GM12878 (cell line): ENCODE measurements at regions not wholly inside any gene's neighbourhood (a gene's known extent, or its start where the extent isn't known, plus 50 kb on each side); places are given as distances from the start of the nearest gene placed in this dataset.

Experiments used
- ATAC-seq: fragments of 200-7000 bp; cut with Tn5 transposase; 3 replicates; pipeline ENCODE4 v1.9.1; 2020; ENCODE audit warnings: mild to moderate bottlenecking, moderate library complexity
- BruUV-seq: library from RNA; stranded (reverse); fragments of 400-500 nt; replicated peaks from 2 replicates; lab custom pipeline; 2021; lab: Mats Ljungman, UMichigan
- CTCF ChIA-PET: fragments of 300-600 bp; sonication (Branson Sonifier 250); formaldehyde crosslinking; extraction: SDS; loops from one replicate; lab custom pipeline; 2021; ENCODE audit warnings: inconsistent platforms; lab: Yijun Ruan, JAX
- POLR2A ChIA-PET: fragments of 350-600 bp; formaldehyde crosslinking; extraction: SDS; loops from one replicate; lab custom pipeline; 2021; ENCODE audit warnings: inconsistent platforms; lab: Charles Lee
- RAD21 ChIA-PET: fragments of 300-600 bp; sonication (Branson Sonifier 250); formaldehyde crosslinking; loops from one replicate; lab custom pipeline; 2023; ENCODE audit warnings: antibody characterized with exemption; ENCODE audit not compliant: unreplicated experiment; lab: Charles Lee
- SMC1A ChIA-PET: fragments of 300-600 bp; sonication (Branson Sonifier 250); formaldehyde crosslinking; loops from one replicate; lab custom pipeline; 2023; ENCODE audit not compliant: unreplicated experiment, uncharacterized antibody; lab: Charles Lee
- DNase-seq: peaks from one replicate; pipeline ENCODE4 v3.0.0-alpha.2; 2011; ENCODE audit warnings: low read depth, low spot score
- FAIRE-seq: peaks from 3 replicates; lab custom pipeline; 2011; peaks lifted over from hg19 to GRCh38; lab: Jason Lieb, UNC
- H2AFZ ChIP-seq: 2 replicates; pipeline ENCODE4 v1.6.0; 2011; ENCODE audit warnings: low read depth, low read length, control low read depth; ENCODE audit not compliant: control insufficient read depth
- H3K27ac ChIP-seq: 2 replicates; pipeline ENCODE4 v1.5.1; 2011; ENCODE audit warnings: control low read depth; ENCODE audit not compliant: control insufficient read depth, insufficient read depth
- H3K27me3 ChIP-seq, 2 experiments: replicated peaks in 1 of 2; 2 replicates each; pipeline versions ENCODE4 v1.6.0 to v1.6.1; 2011; ENCODE audit warnings: low read length in 1 of 2; ENCODE audit not compliant: control insufficient read depth in 2 of 2, insufficient read depth in 2 of 2
- H3K36me3 ChIP-seq, 2 experiments: 2 replicates each; pipeline ENCODE4 v1.5.1; 2011; ENCODE audit warnings: low read length in 1 of 2; ENCODE audit not compliant: control insufficient read depth in 2 of 2, insufficient read depth in 2 of 2
- H3K4me1 ChIP-seq: 2 replicates; pipeline ENCODE4 v1.6.1; 2011; ENCODE audit warnings: mild to moderate bottlenecking, low read length, moderate library complexity, mixed read lengths; ENCODE audit not compliant: control insufficient read depth, insufficient read depth
- H3K4me2 ChIP-seq: 2 replicates; pipeline ENCODE4 v1.6.0; 2011; ENCODE audit warnings: control low read depth; ENCODE audit not compliant: control insufficient read depth, insufficient read depth
- H3K4me3 ChIP-seq: fragments of 200-600 bp; sonication (generic); 2 replicates; pipeline ENCODE4 v1.5.1; 2016
- H3K79me2 ChIP-seq: 2 replicates; pipeline ENCODE4 v1.6.0; 2011; ENCODE audit warnings: low read length; ENCODE audit not compliant: control insufficient read depth, insufficient read depth
- H3K9ac ChIP-seq: 2 replicates; pipeline ENCODE4 v1.8.0; 2011; ENCODE audit warnings: low read length, control low read depth, mixed read lengths; ENCODE audit not compliant: control insufficient read depth, insufficient read depth
- H3K9me3 ChIP-seq: replicated peaks from 3 replicates; pipeline ENCODE4 v1.5.1; 2011; ENCODE audit warnings: mild to moderate bottlenecking, low read length; ENCODE audit not compliant: control insufficient read depth, insufficient read depth
- H4K20me1 ChIP-seq: 2 replicates; pipeline ENCODE4 v1.6.0; 2011; ENCODE audit not compliant: control insufficient read depth, insufficient read depth
- CHD1 ChIP-seq: IDR thresholded peaks from 2 replicates; pipeline ENCODE4 v1.6.1; 2012; ENCODE audit warnings: low read depth, low read length, improper control_type of control experiment
- CHD4 ChIP-seq: fragments of 200-600 bp; sonication (generic); IDR thresholded peaks from 2 replicates; pipeline ENCODE4 v1.6.1; 2016; ENCODE audit warnings: mild to moderate bottlenecking
- KLF5 ChIP-seq: fragments of 450-650 bp; IDR thresholded peaks from 2 replicates; pipeline ENCODE4 v1.6.1; 2014; ENCODE audit warnings: mild to moderate bottlenecking; ENCODE audit not compliant: partially characterized antibody
- NR2C2 ChIP-seq: IDR thresholded peaks from 2 replicates; pipeline ENCODE4 v1.6.1; 2011; ENCODE audit warnings: borderline replicate concordance, low read depth; ENCODE audit not compliant: control insufficient read depth, insufficient read length
- RBBP5 ChIP-seq: fragments of 200-600 bp; sonication (generic); conservative IDR thresholded peaks from 2 replicates; pipeline ENCODE4 v1.6.1; 2016
- RELB ChIP-seq: fragments of 450-650 bp; IDR thresholded peaks from 2 replicates; pipeline ENCODE4 v1.6.1; 2017; ENCODE audit warnings: low read depth, mild to moderate bottlenecking, moderate library complexity
- RFX5 ChIP-seq: IDR thresholded peaks from 2 replicates; pipeline ENCODE4 v1.6.1; 2011; ENCODE audit warnings: low read depth, low read length, improper control_type of control experiment
- TCF3 ChIP-seq: IDR thresholded peaks from 2 replicates; pipeline ENCODE4 v1.6.1; 2012; ENCODE audit warnings: low read depth, mild to moderate bottlenecking, low read length, borderline replicate concordance; ENCODE audit not compliant: insufficient read depth
- WGBS: methylation state at CpG from one replicate; pipeline ENCODE4 v1.1.6; 2016; ENCODE audit warnings: low lambda C conversion rate; ENCODE audit not compliant: insufficient replicate concordance, insufficient coverage; ENCODE audit errors: missing lambda C conversion rate; 5-methylcytosine and 5-hydroxymethylcytosine counted together
- in situ Hi-C: fragments of 300-500 bp; cut with MboI; formaldehyde crosslinking; loops from 9 replicates; pipeline ENCODE4 v1.14.3; 2018; ENCODE audit warnings: mixed read lengths
- intact Hi-C: fragments of 100-400 bp; cut with micrococcal nuclease; formaldehyde crosslinking; loops from one replicate; pipeline ENCODE4 v1.14.2; 2022; ENCODE audit not compliant: unreplicated experiment
- TF ChIP-seq, protein P1 (sequence below): fragments of 150-350 bp; IDR thresholded peaks from 2 replicates; pipeline ENCODE4 v1.6.1; 2016; ENCODE audit warnings: low read depth, low read length

GRCh38 chr19:13712767-13713201, 51.5 kb upstream of the MRI1 start:
- Histone ChIP-seq H3K4me3 (no peak overlapping the region), H4K20me1 (no peaks in the 10 kb centered on the region), H2AFZ (no peak overlapping the region), H3K27ac (no peak overlapping the region), H3K79me2 (no peaks in the 10 kb centered on the region), H3K27me3 (no peaks in the 10 kb centered on the region; a peak in 1 of 4 replicates), H3K36me3 (no peaks in the 10 kb centered on the region), H3K4me1 (no peaks in the 10 kb centered on the region), H3K4me2 (no peak overlapping the region), H3K9me3 (no peaks in the 10 kb centered on the region; the same call in 1 of the 3 replicates), H3K9ac (no peak overlapping the region)
- CTCF ChIA-PET: interaction anchor here (0.6 to 0.7 kb wide), 2 partner anchors 36 to 435 kb away, joined by 3 to 4 read pairs; no protein-coding TSS in a partner anchor
- TF ChIP-seq TCF3: no peak
- FAIRE-seq (no peak), ATAC-seq (no peak), DNase-seq (no peak)
- no TSS peak for BruUV-seq
- SMC1A ChIA-PET: interaction anchor here (0.6 kb wide), 1 partner anchor 123 kb away, joined by 3 read pairs; no protein-coding TSS in a partner anchor
- WGBS: 19% methylated on average over 7 of the region's 7 CpGs
- in situ Hi-C loops: no loop called here
- intact Hi-C loops: no loop called here
- RAD21 ChIA-PET: no interaction called here
- POLR2A ChIA-PET: interaction anchor here (0.6 kb wide), 1 partner anchor 23 kb away, joined by 3 read pairs; no protein-coding TSS in a partner anchor

DNA sequence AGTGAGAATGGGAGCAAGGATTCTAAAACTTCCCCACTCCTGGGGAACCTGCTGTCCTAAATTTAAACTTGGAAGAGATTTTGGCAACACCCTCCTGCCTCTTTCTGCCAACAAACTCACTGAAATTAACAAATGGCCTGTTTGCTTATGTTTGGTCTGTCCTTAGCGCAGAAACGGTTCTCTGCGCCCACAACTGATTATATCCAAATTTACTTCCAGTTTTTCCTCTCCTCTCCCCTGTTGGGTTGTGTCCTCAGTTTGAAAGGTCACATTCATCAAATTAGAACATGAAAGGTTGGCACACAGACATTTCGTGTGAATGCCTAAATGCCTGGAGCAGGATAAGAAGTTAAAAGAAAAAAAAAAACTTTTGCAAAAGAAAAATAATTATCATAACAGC, 56.4 kb upstream of the MRI1 start:
- ChIA-PET POLR2A (no interaction called here), RAD21 (no interaction called here), CTCF (interaction anchor here (0.7 kb wide), 1 partner anchor 87 kb away, joined by 4 read pairs; the partner anchor contains the start of gene ZSWIM4), SMC1A (no interaction called here)
- Histone ChIP-seq H3K4me1 (no peaks in the 10 kb centered on the region), H4K20me1 (no peaks in the 10 kb centered on the region), H3K36me3 (no peaks in the 10 kb centered on the region), H3K9me3 (no peaks in the 10 kb centered on the region), H3K27me3 (no peaks in the 10 kb centered on the region; a peak in 1 of 4 replicates), H3K79me2 (no peaks in the 10 kb centered on the region), H3K4me2 (no peak overlapping the region), H3K27ac (no peak overlapping the region), H3K9ac (no peak overlapping the region), H3K4me3 (no peak overlapping the region), H2AFZ (no peak overlapping the region)
- no peak for ATAC-seq
- intact Hi-C loops (no loop called here), in situ Hi-C loops (no loop called here)
- no peak for DNase-seq
- no peak for FAIRE-seq
- 1% methylated on average over 4 of the region's 4 CpGs for WGBS
- no peak for TF ChIP-seq RELB
- no peak for TF ChIP-seq CHD4
- no peak for TF ChIP-seq RBBP5
- no peak for TF ChIP-seq KLF5
- no peak for TF ChIP-seq RFX5
- TF ChIP-seq NR2C2: no peak
- TF ChIP-seq, protein P1, sequence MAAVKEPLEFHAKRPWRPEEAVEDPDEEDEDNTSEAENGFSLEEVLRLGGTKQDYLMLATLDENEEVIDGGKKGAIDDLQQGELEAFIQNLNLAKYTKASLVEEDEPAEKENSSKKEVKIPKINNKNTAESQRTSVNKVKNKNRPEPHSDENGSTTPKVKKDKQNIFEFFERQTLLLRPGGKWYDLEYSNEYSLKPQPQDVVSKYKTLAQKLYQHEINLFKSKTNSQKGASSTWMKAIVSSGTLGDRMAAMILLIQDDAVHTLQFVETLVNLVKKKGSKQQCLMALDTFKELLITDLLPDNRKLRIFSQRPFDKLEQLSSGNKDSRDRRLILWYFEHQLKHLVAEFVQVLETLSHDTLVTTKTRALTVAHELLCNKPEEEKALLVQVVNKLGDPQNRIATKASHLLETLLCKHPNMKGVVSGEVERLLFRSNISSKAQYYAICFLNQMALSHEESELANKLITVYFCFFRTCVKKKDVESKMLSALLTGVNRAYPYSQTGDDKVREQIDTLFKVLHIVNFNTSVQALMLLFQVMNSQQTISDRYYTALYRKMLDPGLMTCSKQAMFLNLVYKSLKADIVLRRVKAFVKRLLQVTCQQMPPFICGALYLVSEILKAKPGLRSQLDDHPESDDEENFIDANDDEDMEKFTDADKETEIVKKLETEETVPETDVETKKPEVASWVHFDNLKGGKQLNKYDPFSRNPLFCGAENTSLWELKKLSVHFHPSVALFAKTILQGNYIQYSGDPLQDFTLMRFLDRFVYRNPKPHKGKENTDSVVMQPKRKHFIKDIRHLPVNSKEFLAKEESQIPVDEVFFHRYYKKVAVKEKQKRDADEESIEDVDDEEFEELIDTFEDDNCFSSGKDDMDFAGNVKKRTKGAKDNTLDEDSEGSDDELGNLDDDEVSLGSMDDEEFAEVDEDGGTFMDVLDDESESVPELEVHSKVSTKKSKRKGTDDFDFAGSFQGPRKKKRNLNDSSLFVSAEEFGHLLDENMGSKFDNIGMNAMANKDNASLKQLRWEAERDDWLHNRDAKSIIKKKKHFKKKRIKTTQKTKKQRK: no peak
- no peak for TF ChIP-seq CHD1
- no TSS peak for BruUV-seq
